Peyer's patch (tissue), 4 donors: ENCODE measurements at regions not wholly inside any gene's neighbourhood (a gene's known extent, or its start where the extent isn't known, plus 50 kb on each side); places are given as distances from the start of the nearest gene placed in this dataset.

Source experiments
- POLR2A ChIP-seq, 2 donors: fragments of 450-650 bp; IDR thresholded peaks; one replicate each; pipeline ENCODE4 v1.5.1; 2017; ENCODE audit warnings: antibody characterized with exemption in 2 of 2, mild to moderate bottlenecking in 2 of 2, moderate library complexity in 2 of 2
- TF ChIP-seq, protein P1 (sequence below), 6 experiments: fragments of 450-650 bp in 4 of 6; fragments of 200-600 bp in 2 of 6; sonication (generic) in 1 of 6; IDR thresholded peaks; one replicate each; pipeline ENCODE4 v1.5.1; 2017 to 2019; ENCODE audit warnings: antibody characterized with exemption in 6 of 6, mild to moderate bottlenecking in 3 of 6, moderate library complexity in 1 of 6

DNA sequence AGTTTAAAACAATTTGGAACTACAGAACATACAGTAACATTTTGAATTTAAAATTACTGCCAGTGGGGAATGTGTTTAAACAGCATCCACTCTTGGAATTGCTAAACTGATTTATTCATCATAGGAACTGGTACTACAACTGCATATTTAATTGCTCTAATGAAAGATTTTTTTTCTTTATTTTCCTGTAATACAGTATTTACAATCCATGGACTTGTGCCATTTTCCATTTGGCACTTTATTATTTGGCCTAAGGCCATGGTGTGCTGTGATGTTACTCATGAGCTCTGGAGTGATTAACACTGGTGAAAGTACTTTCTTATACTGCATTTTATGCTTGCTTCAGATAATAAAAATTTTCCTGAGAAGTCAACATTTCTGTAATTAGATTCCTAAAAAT, 69.7 kb upstream of the NUDT6 start:
- TF ChIP-seq, protein P1, sequence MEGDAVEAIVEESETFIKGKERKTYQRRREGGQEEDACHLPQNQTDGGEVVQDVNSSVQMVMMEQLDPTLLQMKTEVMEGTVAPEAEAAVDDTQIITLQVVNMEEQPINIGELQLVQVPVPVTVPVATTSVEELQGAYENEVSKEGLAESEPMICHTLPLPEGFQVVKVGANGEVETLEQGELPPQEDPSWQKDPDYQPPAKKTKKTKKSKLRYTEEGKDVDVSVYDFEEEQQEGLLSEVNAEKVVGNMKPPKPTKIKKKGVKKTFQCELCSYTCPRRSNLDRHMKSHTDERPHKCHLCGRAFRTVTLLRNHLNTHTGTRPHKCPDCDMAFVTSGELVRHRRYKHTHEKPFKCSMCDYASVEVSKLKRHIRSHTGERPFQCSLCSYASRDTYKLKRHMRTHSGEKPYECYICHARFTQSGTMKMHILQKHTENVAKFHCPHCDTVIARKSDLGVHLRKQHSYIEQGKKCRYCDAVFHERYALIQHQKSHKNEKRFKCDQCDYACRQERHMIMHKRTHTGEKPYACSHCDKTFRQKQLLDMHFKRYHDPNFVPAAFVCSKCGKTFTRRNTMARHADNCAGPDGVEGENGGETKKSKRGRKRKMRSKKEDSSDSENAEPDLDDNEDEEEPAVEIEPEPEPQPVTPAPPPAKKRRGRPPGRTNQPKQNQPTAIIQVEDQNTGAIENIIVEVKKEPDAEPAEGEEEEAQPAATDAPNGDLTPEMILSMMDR (IDR thresholded peaks at IDR 0.05), result no peak
- TF ChIP-seq POLR2A (IDR thresholded peaks at IDR 0.05), result no peak
